ENCODE measurements at regions not wholly inside any gene's neighbourhood (a gene's known extent, or its start where the extent isn't known, plus 50 kb on each side); places are given as distances from the start of the nearest gene placed in this dataset.
A peak's percentile ranks its signal among the peaks of the same experiment; 100 is the strongest.
"Not testable (repeated sequence)": the region's sequence is repeated elsewhere in the genome, so short reads cannot be mapped to it uniquely, and the experiment has no call there.

DNA sequence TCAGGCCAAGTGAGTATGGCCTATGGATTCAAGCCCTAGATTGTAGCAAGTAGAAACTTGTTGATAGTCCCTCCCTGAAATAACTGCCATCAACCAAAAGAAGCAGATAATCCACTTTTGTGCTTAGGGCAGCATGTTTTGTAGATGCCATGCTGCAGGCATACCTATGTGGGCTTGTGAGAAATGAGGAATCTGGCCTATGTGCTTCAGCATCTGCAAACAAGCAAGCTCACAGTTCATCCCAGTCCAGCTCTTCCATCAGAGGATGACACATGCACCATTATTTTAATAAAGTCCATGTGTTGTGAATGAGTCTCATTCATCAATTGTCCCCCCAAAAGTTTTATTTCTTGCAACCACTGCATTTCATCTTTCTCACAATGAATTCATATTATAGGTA lies 421.9 kb upstream of the DIPK2B start:
- DNase-seq (ENCODE audit: low read depth in 4 of 4, low spot score in 3 of 4), result no peak

DNA sequence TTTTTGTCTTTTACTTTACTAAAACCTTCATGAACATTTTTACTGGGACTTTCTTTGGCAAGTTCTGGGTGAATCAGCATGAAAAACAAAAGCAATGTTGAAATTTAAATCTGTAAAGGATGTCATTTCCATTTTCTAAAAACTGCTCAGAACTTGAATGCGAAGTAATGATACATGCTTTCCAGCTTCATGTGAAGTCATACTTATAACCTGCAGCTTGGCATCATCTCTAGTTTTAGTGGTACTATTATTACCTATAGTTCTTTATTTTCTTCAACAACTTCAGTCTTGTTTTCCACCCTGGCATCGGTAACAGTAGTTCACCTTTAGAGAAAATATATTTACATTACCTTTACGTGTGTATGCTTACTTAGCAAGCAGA lies 421.4 kb upstream of the DIPK2B start:
- no peak for DNase-seq (ENCODE audit: low read depth in 4 of 4, low spot score in 3 of 4)

DNA sequence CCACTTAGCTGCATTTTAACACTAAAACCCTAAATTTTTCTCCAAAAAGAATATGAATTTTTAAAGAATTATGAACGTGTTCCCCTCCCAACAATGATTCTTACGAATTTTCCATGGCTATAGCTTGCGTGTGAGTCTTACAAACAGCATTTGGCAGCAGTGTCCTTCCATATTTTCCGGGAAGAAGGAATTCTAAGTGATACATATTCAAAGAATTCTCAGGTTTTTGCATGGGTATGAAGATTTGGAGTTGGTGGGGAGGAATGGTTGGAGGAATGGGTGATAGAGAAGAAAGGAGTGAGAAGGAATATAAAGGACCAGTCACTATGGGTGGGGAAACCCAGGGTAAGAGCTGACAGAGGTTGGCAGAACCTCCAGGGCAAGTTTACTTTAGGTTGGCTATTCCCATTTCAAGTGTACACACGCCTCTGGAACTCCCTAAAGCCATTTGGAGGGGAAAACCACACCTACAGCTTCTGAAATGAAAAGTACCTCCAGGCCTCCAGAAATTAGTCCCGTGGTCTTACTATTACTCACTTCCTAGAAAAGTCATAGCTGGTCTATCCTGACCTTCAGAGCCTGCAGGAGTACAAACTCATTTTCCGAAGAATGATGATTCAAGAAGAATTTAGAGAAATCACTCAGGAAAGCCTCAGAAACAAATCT lies 420.8 kb upstream of the DIPK2B start:
- no peak for DNase-seq (ENCODE audit: low read depth in 4 of 4, low spot score in 3 of 4)

DNA sequence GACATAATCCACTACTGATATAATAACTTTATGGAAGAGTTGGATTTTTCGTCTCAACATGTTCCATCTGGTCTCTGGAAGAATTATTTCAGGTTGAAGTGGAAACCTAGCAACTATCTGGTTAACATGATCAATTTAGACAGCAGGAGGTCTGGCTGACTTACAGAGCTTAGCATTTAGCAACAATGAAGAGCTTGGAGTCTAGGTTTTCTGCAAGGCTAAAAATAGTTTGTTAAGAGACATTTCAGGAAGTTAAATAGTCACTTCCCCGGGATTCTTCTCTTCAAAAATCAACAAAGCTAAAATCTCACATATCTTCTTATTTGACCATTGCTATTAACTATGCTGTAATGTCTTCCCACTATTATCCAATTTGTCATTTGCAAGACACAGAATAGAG lies 418.6 kb upstream of the DIPK2B start:
- DNase-seq (ENCODE audit: low read depth in 4 of 4, low spot score in 3 of 4), result no peak

DNA sequence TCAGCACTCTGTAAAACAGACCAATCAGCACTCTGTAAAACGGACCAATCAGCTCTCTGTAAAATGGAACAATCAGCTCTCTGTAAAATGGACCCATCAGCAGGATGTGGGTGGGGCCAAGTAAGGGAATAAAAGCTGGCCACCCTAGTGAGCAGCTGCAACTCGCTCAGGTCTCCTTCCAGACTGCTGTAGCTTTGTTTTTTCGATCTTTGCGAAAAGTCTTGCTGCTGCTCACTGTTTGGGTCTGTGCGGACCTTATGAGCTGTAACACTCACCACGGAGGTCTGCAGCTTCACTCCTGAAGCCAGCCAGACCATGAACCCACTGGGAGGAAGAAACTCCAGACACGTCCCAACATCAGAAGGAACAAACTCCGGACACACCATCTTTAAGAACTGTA lies 414.9 kb upstream of the DIPK2B start:
- DNase-seq (ENCODE audit: low read depth in 4 of 4, low spot score in 3 of 4), result not testable (repeated sequence)

DNA sequence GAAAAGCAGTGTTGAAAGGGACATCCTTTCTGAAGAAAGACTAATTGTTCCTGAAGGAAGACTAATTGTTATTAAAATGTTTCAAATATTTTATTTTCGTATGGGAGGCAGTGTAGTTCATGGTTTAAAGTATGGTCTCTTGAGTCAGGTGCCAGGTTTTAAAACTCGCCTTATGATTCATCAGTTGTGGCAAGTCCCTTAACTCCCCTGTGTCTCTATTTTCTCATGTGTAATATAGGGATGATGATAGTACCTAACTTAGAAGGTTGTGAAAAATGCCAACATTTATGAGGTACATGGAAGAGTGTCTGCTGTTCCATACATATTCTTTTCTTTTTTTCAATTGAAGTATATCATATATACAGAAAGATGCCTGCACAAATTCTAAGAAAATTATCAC lies 414.2 kb upstream of the DIPK2B start:
- DNase-seq (ENCODE audit: low read depth in 4 of 4, low spot score in 3 of 4), result no peak

DNA sequence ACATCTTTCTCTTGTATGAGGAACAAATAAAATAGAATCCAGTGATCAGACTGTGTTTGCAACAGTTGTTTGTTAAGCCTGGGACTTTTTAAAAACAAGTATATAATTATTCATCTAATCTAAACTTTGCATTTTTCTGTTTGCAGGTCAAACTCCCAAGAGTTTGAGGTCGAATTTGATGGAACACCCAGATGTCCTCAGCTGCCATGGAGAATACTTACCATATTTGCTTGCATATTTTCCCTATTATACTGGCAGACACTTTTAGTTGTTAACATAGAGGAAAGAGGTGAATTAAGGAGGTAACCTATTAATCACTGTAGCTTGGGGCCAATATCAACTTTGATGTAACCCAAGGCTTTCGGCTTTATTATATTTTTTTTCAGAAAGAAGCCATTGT lies 401.5 kb upstream of the DIPK2B start:
- peak in 1 of 4 donors; percentile 2 for DNase-seq (ENCODE audit: low read depth in 4 of 4, low spot score in 3 of 4)

DNA sequence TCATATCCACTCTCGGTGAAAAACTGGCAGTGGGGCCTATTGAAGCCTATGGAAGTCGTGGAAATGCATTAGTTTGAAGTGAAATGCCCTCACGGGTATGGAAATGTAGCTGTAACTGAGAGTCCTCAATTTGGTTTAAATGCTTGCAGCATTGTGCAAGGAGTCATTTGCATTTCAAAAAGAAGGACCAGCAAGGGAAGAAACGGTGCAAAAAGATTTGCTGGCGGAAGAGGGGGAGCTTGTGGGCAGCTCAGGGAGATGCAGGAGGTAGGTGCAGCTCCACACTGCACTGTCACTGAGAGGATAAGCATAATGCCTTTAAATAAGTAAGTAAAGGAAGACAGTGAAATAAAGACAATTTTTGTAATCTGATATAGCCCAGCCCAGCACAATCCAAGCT lies 400.4 kb upstream of the DIPK2B start:
- no peak for DNase-seq (ENCODE audit: low read depth in 4 of 4, low spot score in 3 of 4)

DNA sequence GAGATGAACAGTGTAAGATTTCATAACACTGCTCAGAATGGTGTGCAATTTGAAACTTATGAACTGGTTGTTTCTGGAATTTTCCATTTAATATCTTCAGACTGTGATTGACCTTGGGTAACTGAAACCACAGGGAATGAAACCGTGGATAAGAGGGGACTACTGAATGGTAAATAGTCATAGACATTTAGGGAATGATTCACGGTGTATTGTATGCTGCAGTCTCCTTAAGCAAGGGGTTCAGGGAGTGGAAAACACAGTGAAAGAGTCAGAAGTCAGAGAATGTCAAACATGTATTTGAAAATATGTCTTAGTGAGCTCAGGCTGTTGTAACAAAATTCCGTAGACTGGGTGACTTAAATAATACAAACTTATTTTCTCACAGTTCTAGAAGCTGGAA lies 398.2 kb upstream of the DIPK2B start:
- DNase-seq (ENCODE audit: low read depth in 4 of 4, low spot score in 3 of 4), result no peak

DNA sequence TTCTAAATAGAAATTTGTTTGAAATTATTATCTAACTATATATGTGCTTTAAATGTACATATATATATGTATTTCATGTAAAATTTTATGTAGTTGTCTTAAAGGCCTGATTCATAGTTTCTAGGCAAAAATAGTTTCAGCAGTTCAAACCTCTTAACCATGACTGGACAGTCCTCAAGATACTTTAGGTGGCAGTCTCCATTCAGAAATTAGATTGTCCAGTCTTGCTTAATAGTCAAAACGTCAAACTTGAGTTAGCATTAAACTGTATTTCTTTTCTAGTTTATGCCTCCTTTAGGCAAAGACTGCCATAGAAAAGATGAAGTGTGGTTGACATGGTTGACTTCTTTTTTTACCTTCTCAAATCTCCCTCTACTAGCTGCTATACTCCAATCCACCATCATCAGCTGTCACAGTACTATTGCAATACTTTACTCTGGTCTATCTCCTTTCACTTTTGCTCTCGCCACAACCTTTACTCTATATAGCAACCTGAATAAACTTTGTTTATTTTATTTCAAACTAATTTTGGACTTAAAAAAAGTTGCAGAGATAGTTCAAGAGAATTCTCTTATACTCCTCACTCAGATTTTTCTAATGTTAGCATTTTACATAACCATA lies 395.6 kb upstream of the DIPK2B start:
- no peak for DNase-seq (ENCODE audit: low read depth in 4 of 4, low spot score in 3 of 4)

DNA sequence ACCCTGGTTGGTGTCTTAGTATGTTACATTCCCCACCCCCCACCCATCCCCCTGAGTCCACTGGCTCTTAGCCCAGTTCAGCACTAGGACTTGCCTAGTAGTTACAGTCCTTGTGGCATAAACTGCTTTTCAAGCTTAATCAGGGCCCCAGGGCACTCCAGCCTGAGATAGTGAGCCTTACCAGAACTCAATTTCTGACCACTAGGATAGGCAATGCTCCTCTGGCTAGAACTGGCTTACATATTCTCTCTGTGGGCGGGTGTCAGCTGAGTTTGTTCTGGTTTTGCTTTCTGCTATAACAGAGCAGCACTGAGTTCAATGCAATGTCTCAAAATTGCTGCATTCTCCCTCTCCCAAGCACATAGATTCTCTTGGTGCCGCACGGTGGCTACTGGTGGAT lies 391.4 kb upstream of the DIPK2B start:
- DNase-seq (ENCODE audit: low read depth in 4 of 4, low spot score in 3 of 4), result no peak

DNA sequence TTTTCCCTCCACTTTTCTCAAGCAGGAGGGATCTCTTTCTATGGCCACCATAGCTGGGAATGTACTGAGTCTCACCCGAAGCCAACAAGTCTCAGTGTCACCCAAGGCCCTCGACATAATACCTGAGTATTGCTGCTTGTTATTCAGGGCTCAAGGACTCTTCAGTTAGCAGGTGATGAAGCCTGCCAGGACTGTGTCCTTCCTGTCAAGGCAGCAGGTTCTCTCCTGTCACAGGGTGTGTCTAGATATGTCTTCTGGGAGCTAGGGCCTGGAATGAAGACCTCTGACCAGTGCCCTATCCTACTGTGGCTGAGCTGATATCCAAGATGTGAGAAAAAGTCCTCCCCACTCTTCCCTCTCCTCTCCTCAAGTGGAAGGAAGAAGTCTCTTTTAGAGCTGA lies 391.0 kb upstream of the DIPK2B start:
- no peak for DNase-seq (ENCODE audit: low read depth in 4 of 4, low spot score in 3 of 4)

DNA sequence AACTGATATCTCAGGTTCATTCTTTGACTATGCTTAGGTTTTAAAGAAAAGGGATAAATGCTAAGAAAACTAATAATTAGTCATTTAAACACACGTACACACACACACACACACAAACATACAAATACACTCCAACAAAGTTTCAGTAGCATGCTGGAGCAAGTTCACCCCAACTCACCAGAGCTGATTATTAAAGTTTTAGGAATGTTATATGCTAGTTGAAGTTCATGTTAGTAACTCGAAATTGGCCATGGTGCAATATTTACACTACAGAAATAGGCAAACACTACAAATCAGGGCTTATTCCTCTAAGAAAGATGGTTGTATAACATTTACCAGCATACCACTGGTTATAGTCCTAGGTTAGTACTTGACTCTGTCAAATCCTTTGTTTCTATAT lies 384.0 kb upstream of the DIPK2B start:
- no peak for DNase-seq (ENCODE audit: low read depth in 4 of 4, low spot score in 3 of 4)

DNA sequence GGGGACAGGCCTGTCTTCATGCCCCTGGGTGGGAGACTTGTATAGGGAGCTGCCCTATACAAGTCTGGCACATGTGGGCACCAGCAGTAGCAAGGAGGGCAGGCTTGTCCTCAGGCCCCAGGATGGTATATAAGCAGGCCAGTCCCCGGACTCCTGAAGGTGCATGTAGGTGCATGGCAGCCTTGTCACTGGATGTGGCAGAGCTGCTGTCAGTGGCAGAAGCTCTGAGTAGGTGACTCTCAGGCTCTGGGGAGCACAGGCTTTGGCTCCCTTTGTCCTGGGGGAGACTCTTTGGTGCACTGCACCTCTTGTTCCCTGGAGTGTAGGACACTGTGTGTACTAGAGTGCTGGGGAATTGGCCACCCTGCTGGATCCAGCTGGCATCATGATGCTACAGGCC lies 376.7 kb upstream of the DIPK2B start:
- DNase-seq (ENCODE audit: low read depth in 4 of 4, low spot score in 3 of 4), result no peak

DNA sequence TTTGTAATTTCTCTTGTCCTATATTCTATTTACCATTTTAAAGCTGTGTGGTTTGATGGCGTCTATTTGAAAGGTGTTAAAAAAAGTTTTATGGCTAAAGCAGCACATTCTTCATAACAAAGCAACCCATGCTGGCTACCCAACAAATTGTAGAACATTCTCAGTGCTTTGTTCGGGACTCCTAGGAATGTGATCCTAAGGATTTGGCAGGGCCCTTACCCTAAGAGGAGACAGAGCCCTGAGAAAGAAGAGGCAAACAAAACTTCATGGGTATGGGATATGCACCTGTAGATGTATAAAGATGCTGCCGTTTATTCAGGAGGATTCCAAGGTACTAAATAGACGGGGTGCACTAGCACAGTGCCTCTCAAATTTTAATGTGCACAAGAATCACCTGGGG lies 370.8 kb upstream of the DIPK2B start:
- DNase-seq (ENCODE audit: low read depth in 4 of 4, low spot score in 3 of 4), result no peak

DNA sequence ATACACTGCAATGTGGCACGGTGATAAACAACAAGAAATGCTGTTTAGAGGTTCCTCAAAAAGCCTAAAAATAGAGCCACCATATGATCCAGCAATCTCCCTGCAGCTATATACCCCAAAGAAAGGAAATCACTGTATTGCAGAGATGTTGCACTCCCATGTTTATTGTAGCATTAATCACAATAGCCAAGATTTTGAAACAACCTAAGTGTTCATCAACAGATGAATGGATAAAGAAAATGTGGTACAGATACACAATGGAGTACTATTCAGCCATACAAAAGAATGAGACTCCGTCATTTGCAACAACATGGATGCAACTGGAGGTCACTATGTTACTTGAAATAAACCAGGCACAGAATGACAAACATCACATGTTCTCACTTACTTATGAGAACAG lies 365.8 kb upstream of the DIPK2B start:
- no peak for DNase-seq (ENCODE audit: low read depth in 4 of 4, low spot score in 3 of 4)

DNA sequence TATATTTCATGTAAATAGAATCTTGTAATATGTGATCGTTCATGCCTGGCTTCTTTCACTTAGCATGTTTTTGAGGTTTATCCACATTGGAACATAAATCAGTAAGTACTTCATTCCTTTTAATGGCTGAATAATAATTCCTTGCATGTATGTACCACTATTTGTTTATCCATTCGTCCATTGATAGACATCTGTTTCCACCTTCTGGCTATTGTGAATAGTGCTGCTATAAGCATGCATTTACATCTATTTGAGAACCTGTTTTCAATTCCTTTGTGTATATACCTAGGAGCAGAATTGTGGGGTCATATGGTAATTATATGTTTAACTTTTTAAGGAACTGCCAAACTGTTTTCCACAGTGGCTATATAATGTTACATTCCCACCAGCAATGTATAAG lies 356.7 kb upstream of the DIPK2B start:
- no peak for DNase-seq (ENCODE audit: low read depth in 4 of 4, low spot score in 3 of 4)

DNA sequence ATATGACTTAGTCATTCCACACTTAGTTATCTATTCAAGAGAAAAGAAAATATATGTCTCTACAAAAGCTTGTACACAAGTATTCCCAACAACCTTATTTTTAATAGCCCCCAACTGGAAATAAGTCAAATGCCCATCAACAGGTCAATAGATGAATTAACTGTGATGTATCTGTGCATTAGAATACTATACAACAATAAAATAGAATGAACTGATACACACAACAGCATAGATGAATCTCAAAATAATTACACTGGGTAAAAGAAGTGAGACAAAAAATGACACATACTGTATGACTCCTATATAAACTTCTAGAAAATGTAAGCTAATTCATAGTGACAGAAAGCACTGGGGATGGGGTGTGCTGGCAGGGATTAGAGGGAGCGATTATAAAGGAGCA lies 354.1 kb upstream of the DIPK2B start:
- DNase-seq (ENCODE audit: low read depth in 4 of 4, low spot score in 3 of 4), result no peak

DNA sequence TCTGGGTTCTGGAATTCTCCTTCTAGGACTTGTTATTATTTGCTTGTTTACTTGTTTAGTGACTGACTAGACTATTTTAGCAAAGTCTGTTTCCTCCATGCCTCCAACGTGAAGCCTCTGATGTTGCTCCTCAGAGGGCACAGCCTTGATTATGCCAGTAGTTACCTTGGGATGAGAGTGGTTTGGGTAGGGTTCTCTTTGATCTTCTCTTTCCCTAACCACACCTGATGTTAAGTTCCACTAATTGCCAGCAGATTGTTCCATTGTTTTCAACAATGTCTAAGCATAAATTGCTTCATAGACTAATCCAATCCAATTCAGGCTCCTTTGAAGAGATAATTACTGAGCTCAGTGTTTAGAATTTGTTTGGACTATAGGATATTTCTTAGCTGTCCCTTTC lies 352.7 kb upstream of the DIPK2B start:
- DNase-seq (ENCODE audit: low read depth in 4 of 4, low spot score in 3 of 4), result no peak

DNA sequence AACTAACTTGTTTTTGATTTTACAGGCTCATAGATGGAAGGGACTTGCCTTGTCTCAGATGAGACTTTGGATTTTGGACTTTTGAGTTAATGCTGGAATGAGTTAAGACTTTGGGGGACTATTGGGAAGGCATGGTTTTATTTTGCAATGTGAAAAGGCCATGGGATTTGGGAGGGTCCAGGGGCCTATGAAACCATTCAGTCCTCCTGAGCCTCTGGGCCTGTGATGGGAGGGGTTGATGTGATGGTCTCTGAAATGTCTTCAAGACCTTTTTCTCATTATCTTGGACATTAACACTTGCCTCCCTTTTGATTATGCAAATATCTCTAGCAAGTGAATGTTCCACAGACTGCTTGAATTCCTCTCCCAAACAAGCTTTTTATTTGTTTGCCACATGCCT lies 346.0 kb upstream of the DIPK2B start:
- not testable (repeated sequence) for DNase-seq (ENCODE audit: low read depth in 4 of 4, low spot score in 3 of 4)

DNA sequence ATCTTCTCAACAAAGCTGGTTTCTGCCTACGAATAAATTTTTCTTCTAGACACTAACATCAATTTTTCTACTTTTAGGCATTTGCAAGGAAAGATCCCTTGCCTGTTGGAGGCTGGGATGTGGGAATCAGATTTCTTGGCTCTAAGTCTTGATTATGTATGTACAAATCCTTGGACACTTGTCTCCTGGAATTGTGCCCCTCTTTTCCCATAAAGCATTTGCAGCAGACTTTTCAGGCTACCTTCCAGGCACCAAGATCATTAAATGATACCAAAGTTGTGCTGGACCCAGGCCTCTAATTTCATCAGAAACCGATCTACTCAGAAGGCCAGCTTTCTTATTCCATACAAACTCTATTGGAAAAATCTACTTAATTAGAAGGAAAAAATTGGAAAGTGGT lies 339.5 kb upstream of the DIPK2B start:
- DNase-seq (ENCODE audit: low read depth in 4 of 4, low spot score in 3 of 4), result no peak

DNA sequence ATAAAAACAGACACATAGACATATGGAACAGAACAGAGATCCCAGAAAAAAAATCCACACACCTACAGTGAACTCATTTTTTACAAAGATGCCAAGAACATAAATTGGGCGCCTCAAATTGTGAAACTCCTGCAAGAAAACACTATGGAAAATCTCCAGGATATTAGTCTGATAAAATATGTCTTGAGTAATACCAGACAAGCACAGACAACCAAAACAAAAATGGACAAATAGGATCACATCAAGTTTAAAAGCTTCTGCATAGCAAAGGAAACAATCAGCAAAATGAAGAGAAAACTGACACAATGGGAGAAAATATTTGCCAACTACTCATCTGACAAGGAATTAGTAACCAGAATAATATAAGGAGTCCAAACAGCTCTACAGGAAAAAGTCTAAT lies 337.3 kb upstream of the DIPK2B start:
- no peak for DNase-seq (ENCODE audit: low read depth in 4 of 4, low spot score in 3 of 4)

DNA sequence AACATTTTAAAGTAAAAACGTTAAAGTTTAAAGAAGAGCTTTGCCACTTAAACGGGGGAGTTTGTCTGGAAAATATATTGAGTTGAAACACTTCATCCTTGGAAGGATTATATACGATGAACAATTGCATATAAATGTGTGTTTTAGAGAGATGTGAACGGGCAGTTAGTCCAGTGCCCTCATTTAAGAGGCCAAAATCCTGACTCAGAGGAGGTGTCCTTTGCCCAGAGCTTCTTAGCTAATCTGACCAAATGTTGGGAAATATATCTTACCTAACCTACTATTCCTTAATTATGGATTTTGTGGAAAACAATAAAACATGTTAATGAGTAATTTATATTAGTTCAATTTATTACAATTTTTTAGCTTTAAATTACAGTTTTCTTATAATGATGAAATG lies 327.2 kb upstream of the DIPK2B start:
- no peak for DNase-seq (ENCODE audit: low read depth in 4 of 4, low spot score in 3 of 4)

Measured in left renal pelvis (tissue), 4 donors.